ENCODE measurements at regions not wholly inside any gene's neighbourhood (a gene's known extent, or its start where the extent isn't known, plus 50 kb on each side); places are given as distances from the start of the nearest gene placed in this dataset.

GRCh38 chr11:113584371-113584770 lies 109.2 kb upstream of the DRD2 start:
- no peak overlapping the region for H3K27ac ChIP-seq

GRCh38 chr11:113581713-113582112 lies 106.5 kb upstream of the DRD2 start:
- no peak for TF ChIP-seq CTCF (conservative IDR thresholded peaks at IDR 0.05)
- no peak overlapping the region for H3K27ac ChIP-seq

More at GRCh38 chr11:113584371-113584770, 109.2 kb upstream of the DRD2 start:
- no peak for TF ChIP-seq CTCF (conservative IDR thresholded peaks at IDR 0.05)

DNA sequence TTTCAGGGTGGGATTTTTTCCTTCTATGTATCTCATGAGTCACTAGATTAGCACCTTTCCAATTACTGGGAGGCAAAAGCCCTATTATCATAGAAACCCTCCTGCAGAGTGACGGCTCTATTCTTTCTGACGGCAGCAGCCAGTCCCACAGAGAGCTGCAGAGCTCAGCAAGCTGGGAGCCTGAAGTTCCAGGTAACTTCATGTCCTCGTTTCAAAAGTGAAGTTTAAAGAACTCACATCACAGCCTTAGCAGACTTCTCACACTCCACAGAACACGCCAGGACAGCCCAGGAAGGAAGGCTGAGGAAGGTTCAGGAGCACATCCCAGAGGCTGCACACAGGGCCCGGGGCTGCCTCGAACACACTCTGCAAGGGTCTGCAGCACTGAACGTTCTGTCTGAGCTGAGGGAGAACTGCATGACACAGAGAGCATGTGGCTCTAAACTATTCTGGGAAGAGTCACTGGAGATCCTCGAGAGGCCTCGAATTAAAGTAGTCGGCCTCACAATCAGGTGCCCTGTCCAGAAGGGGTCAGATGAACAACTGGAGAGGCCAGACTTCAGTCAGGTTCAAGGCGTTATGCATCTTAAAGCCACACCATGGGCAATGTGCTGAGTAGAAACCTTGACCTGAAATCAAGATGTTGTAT lies 104.2 kb upstream of the DRD2 start:
- TF ChIP-seq CTCF (conservative IDR thresholded peaks at IDR 0.05), result no peak
- no peak overlapping the region for H3K27ac ChIP-seq

GRCh38 chr11:113578715-113579250 lies 103.6 kb upstream of the DRD2 start:
- TF ChIP-seq CTCF (conservative IDR thresholded peaks at IDR 0.05), result no peak
- no peak overlapping the region for H3K27ac ChIP-seq

- TF ChIP-seq CTCF (conservative IDR thresholded peaks at IDR 0.05), result no peak
- H3K27ac ChIP-seq, result no peak overlapping the region; the same call in 1 of the 2 replicates
Measured at GRCh38 chr11:113578033-113578380, 102.8 kb upstream of the DRD2 start.

DNA sequence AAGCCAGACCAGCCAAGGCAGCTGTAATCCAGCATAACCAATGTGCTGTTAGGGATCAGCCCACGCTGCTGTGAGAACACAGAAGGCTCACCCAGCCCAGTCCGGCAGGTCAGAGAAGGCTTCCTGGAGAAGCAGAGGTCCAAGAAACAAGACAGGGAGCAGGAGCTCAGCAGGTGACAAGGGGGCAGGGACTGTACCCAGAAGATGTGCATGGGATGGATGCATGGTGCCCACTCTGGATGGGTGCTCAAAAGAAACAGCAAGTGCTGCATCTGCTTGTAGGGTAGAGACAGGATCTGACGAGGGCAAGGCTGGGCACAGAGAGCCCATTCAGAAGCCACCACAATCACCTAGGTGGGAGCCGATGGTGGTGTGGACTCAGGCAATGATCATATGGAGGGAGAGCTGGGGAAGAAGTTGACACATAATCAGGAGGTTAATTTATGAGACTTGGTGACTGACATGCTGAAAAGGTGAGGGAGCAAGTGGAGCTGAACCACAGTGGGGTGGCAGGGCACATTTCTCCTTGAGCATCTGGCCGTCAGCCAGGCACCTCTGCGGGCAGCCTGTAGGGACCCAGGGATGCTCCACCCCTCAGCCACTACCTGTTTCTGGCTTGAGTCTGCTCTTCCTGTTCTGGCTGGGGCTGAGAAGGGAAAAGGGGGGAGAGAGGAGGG lies 102.3 kb upstream of the DRD2 start:
- H3K27ac ChIP-seq, result no peak overlapping the region; the same call in 1 of the 2 replicates
- TF ChIP-seq CTCF (conservative IDR thresholded peaks at IDR 0.05), result no peak

DNA sequence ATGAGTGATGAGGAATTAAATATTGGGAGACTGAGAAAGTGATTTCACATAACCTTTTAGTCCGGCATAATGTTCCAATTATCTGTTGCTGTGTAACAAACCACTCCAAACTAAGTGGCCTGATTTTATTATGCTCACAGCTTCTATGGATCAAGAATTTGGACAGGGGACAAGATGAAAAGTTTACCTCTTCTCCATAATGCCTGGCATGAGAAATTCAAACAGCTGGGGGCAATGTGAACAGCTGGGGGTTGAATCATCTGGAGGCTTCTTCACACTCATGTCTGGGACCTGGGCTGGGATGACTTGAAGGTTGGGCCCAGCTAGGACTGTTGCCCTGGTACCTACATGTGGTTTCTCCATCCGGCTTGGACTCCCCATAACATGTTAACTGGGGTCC lies 99.4 kb upstream of the DRD2 start:
- TF ChIP-seq CTCF (conservative IDR thresholded peaks at IDR 0.05), result no peak

More for the DNA sequence above, 99.4 kb upstream of the DRD2 start:
- H3K27ac ChIP-seq, result no peak overlapping the region

All from VCaP (cell line).